Fibroblast of lung (primary cell): ENCODE measurements at regions not wholly inside any gene's neighbourhood (a gene's known extent, or its start where the extent isn't known, plus 50 kb on each side); places are given as distances from the start of the nearest gene placed in this dataset.

Source experiments
- DNase-seq, 2 donors: peaks; one replicate each; pipeline versions ENCODE4 v3.0.0 to v3.0.0-alpha.2; 2010; ENCODE audit warnings: low read depth in 2 of 2
- H2AFZ ChIP-seq: 2 replicates; pipeline ENCODE4 v1.5.1; 2012; ENCODE audit warnings: low read length, control low read depth, inconsistent platforms
- H3K27ac ChIP-seq: 2 replicates; pipeline ENCODE4 v1.5.1; 2011; ENCODE audit warnings: low read length, control low read depth; ENCODE audit not compliant: insufficient read depth
- H3K27me3 ChIP-seq: 2 replicates; pipeline ENCODE4 v1.5.1; 2011; ENCODE audit warnings: mild to moderate bottlenecking, low read length; ENCODE audit not compliant: control insufficient read depth, insufficient read depth
- H3K36me3 ChIP-seq: 2 replicates; pipeline ENCODE4 v1.5.1; 2011; ENCODE audit warnings: low read length; ENCODE audit not compliant: control insufficient read depth, insufficient read depth
- H3K4me1 ChIP-seq: 2 replicates; pipeline ENCODE4 v1.5.1; 2011; ENCODE audit warnings: low read length; ENCODE audit not compliant: control insufficient read depth, insufficient read depth; ENCODE audit errors: extremely low read depth
- H3K4me2 ChIP-seq: 2 replicates; pipeline ENCODE4 v1.5.1; 2011; ENCODE audit warnings: low read length, control low read depth; ENCODE audit not compliant: insufficient read depth; ENCODE audit errors: extremely low read depth
- H3K4me3 ChIP-seq, 4 experiments: fragments of 200-600 bp in 1 of 4; sonication (generic) in 1 of 4; replicated peaks in 1 of 4; 2 replicates each; pipeline ENCODE4 v1.5.1; 2011 to 2016; ENCODE audit warnings: low read length in 4 of 4, low read depth in 3 of 4, mild to moderate bottlenecking in 3 of 4, control low read depth in 2 of 4, inconsistent platforms in 1 of 4, mixed read lengths in 1 of 4; ENCODE audit not compliant: insufficient read depth in 1 of 4; ENCODE audit errors: control extremely low read depth in 1 of 4
- H3K79me2 ChIP-seq: 2 replicates; pipeline ENCODE4 v1.5.1; 2012; ENCODE audit warnings: mild to moderate bottlenecking, low read length, inconsistent platforms; ENCODE audit not compliant: control insufficient read depth, insufficient read depth
- H3K9ac ChIP-seq: 2 replicates; pipeline ENCODE4 v1.5.1; 2011; ENCODE audit warnings: mild to moderate bottlenecking, low read length, control low read depth; ENCODE audit not compliant: insufficient read depth
- H3K9me3 ChIP-seq: 2 replicates; pipeline ENCODE4 v1.5.1; 2012; ENCODE audit warnings: low read depth, low read length; ENCODE audit not compliant: control insufficient read depth, insufficient read depth
- H4K20me1 ChIP-seq: 2 replicates; pipeline ENCODE4 v1.5.1; 2011; ENCODE audit warnings: low read length; ENCODE audit not compliant: control insufficient read depth, insufficient read depth; ENCODE audit errors: extremely low read depth
- CTCF ChIP-seq, 2 donors: IDR thresholded peaks in 1 of 2; conservative IDR thresholded peaks in 1 of 2; 1 replicate in 1 of 2; 2 replicates in 1 of 2; pipeline ENCODE4 v1.5.1; 2011 to 2012; ENCODE audit warnings: low read length in 2 of 2, control low read depth in 1 of 2, inconsistent platforms in 1 of 2, low read depth in 1 of 2, mild to moderate bottlenecking in 1 of 2
- EZH2 ChIP-seq: IDR thresholded peaks from 2 replicates; pipeline ENCODE4 v1.5.1; 2012; ENCODE audit warnings: low read length, control low read depth, mild to moderate bottlenecking; ENCODE audit errors: missing control alignments

DNA sequence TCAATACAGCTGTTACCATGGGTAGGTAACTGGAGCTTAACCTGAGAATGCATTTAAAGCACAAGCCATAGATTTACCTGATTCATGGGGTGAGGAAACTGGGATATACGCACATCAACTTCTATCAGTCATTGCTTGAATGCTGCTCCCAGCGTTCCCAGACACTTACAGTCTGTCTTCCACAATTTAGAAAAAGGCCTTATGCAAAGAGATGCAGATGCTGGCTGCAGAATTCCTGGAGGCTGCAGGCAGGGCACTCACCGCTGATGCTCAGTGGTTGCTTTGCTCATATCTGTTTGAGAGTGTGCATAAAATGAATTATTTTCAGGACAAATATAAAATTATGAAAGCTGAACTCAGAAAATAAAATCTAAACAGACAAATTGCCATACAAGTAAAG is 950.7 kb upstream of the PIK3C3 start:
- Histone ChIP-seq H3K36me3 (no peaks in the 10 kb centered on the region), H3K27me3 (no peaks in the 10 kb centered on the region), H3K4me1 (no peaks in the 10 kb centered on the region), H3K4me3 (no peak overlapping the region), H3K9me3 (no peaks in the 10 kb centered on the region), H3K9ac (no peak overlapping the region), H3K79me2 (no peaks in the 10 kb centered on the region), H2AFZ (no peak overlapping the region), H3K27ac (no peak overlapping the region), H4K20me1 (no peaks in the 10 kb centered on the region), H3K4me2 (no peak overlapping the region)
- DNase-seq: no peak
- TF ChIP-seq CTCF (conservative IDR thresholded peaks at IDR 0.05 in 1 of 2, IDR thresholded peaks at IDR 0.05 in 1 of 2; ENCODE audit: low read depth in 1 of 2, low read length in 2 of 2): no peak
- TF ChIP-seq EZH2: no peak

- TF ChIP-seq CTCF (conservative IDR thresholded peaks at IDR 0.05 in 1 of 2, IDR thresholded peaks at IDR 0.05 in 1 of 2; ENCODE audit: low read depth in 1 of 2, low read length in 2 of 2) (no peak), EZH2 (no peak)
- no peak overlapping the region for H3K27ac ChIP-seq
- H3K79me2 ChIP-seq: no peaks in the 10 kb centered on the region
- H4K20me1 ChIP-seq: no peaks in the 10 kb centered on the region
- H3K9me3 ChIP-seq: no peaks in the 10 kb centered on the region
- H3K4me2 ChIP-seq: no peak overlapping the region
- H3K27me3 ChIP-seq: no peaks in the 10 kb centered on the region
- H3K4me3 ChIP-seq: no peak overlapping the region
- H3K4me1 ChIP-seq: no peaks in the 10 kb centered on the region
- no peaks in the 10 kb centered on the region for H3K36me3 ChIP-seq
- DNase-seq: peak in 1 of 2 donors; percentile 1
- no peak overlapping the region for H2AFZ ChIP-seq
- H3K9ac ChIP-seq: no peak overlapping the region
Observed at GRCh38 chr18:40995529-40995928, 959.5 kb upstream of the PIK3C3 start.

- Histone ChIP-seq H3K27me3 (no peaks in the 10 kb centered on the region), H3K4me3 (no peak overlapping the region), H3K9me3 (no peaks in the 10 kb centered on the region), H2AFZ (no peak overlapping the region), H4K20me1 (no peaks in the 10 kb centered on the region), H3K9ac (no peak overlapping the region), H3K4me1 (no peaks in the 10 kb centered on the region), H3K4me2 (no peak overlapping the region), H3K27ac (no peak overlapping the region), H3K79me2 (no peaks in the 10 kb centered on the region), H3K36me3 (no peaks in the 10 kb centered on the region)
- DNase-seq: no peak
- TF ChIP-seq EZH2: no peak
- TF ChIP-seq CTCF (conservative IDR thresholded peaks at IDR 0.05 in 1 of 2, IDR thresholded peaks at IDR 0.05 in 1 of 2; ENCODE audit: low read depth in 1 of 2, low read length in 2 of 2): no peak
Observed at GRCh38 chr18:40993363-40993762, 961.7 kb upstream of the PIK3C3 start.
